ENCODE measurements at regions not wholly inside any gene's neighbourhood (a gene's known extent, or its start where the extent isn't known, plus 50 kb on each side); places are given as distances from the start of the nearest gene placed in this dataset.
"Not testable (repeated sequence)": the region's sequence is repeated elsewhere in the genome, so short reads cannot be mapped to it uniquely, and the experiment has no call there.

DNA sequence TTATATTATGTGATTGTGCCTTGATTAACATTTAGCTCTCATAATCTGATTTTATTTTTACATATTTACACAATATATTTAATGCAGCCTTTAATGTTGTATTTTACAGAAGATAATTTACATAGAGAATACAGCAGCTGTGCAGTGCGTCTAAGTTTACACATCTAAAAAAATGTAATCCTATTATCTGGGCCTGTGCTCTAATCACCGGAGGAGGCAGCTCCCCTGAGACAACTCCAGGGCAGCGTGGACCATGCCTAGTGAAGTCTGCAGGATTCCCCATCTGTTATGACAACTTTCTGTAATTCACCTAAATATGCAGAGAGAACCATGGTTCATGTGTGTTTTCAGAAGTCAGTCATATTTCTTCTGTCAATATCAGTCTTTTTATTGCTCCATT, 1149.3 kb downstream of the TMEM121 start:
- H3K4me1 ChIP-seq (ENCODE audit: control insufficient read depth, extremely low read depth, insufficient read depth, low read length); H3K79me2 ChIP-seq (ENCODE audit: control insufficient read depth, insufficient read depth, low read length); H3K9me1 ChIP-seq (replicated peaks; ENCODE audit: control insufficient read depth, extremely low read depth, insufficient read depth, low read length); H3K9ac ChIP-seq (replicated peaks; ENCODE audit: extremely low read depth, insufficient read depth, low read length); H3K4me2 ChIP-seq (ENCODE audit: insufficient read depth, low read length); H2AFZ ChIP-seq (ENCODE audit: low read depth, low read length); H3K4me3 ChIP-seq (replicated peaks in 1 of 3; ENCODE audit: insufficient read depth in 1 of 3, low read depth in 1 of 3, low read length in 3 of 3); BruUV-seq (replicated peaks); H3K9me3 ChIP-seq (replicated peaks; ENCODE audit: control insufficient read depth, insufficient read depth, low read length); POLR2A ChIA-PET; H3K36me3 ChIP-seq (ENCODE audit: control insufficient read depth in 2 of 2, extremely low read depth in 1 of 2, insufficient read depth in 2 of 2, low read length in 2 of 2); CTCF ChIA-PET; intact Hi-C loops (cut with micrococcal nuclease); H4K20me1 ChIP-seq (replicated peaks; ENCODE audit: control insufficient read depth, extremely low read depth, insufficient read depth, low read length); dilution Hi-C loops (cut with MboI; ENCODE audit: extremely low pct_ligation_motif_present, low sequenced_read_pairs); H3K27ac ChIP-seq (ENCODE audit: insufficient read depth, low read depth, low read length); DNase-seq (ENCODE audit: low read depth, low spot score); H3K27me3 ChIP-seq (ENCODE audit: control insufficient read depth in 2 of 2, insufficient read depth in 2 of 2, low read length in 2 of 2); FAIRE-seq: not testable (repeated sequence)

DNA sequence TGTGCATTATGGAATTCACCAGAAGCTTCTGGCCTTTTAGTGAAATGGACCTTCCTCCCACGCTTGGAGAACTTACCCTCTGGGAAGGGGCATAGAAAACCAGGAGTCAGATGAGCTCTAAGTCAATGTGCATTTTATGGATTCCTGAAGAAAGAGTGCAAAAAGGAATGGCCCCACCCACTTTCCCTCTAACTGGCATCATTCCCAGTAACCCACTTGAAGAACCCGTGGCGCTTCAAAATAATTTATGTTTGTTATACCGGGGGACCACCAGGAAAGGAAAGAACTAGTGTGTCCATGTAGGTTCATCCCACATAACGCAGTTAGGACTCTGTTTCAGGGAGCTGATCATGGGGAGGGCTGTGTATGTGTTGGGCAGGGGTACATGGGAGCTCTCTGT, 1153.4 kb downstream of the TMEM121 start:
- BruUV-seq (replicated peaks), result no TSS peak
- Histone ChIP-seq H3K27ac (ENCODE audit: insufficient read depth, low read depth, low read length) (no peak overlapping the region), H2AFZ (ENCODE audit: low read depth, low read length) (no peak overlapping the region), H3K4me3 (replicated peaks in 1 of 3; ENCODE audit: insufficient read depth in 1 of 3, low read depth in 1 of 3, low read length in 3 of 3) (no peak overlapping the region), H4K20me1 (replicated peaks; ENCODE audit: control insufficient read depth, extremely low read depth, insufficient read depth, low read length) (no peaks in the 10 kb centered on the region), H3K4me2 (ENCODE audit: insufficient read depth, low read length) (no peak overlapping the region), H3K27me3 (ENCODE audit: control insufficient read depth in 2 of 2, insufficient read depth in 2 of 2, low read length in 2 of 2) (no peaks in the 10 kb centered on the region), H3K9me3 (replicated peaks; ENCODE audit: control insufficient read depth, insufficient read depth, low read length) (no peaks in the 10 kb centered on the region), H3K9ac (replicated peaks; ENCODE audit: extremely low read depth, insufficient read depth, low read length) (no peak overlapping the region), H3K79me2 (ENCODE audit: control insufficient read depth, insufficient read depth, low read length) (no peaks in the 10 kb centered on the region), H3K4me1 (ENCODE audit: control insufficient read depth, extremely low read depth, insufficient read depth, low read length) (no peaks in the 10 kb centered on the region), H3K9me1 (replicated peaks; ENCODE audit: control insufficient read depth, extremely low read depth, insufficient read depth, low read length) (no peaks in the 10 kb centered on the region), H3K36me3 (ENCODE audit: control insufficient read depth in 2 of 2, extremely low read depth in 1 of 2, insufficient read depth in 2 of 2, low read length in 2 of 2) (no peaks in the 10 kb centered on the region)
- DNase-seq (ENCODE audit: low read depth, low spot score), result no peak
- no peak for FAIRE-seq
- CTCF ChIA-PET, result no interaction called here
- dilution Hi-C loops (cut with MboI; ENCODE audit: extremely low pct_ligation_motif_present, low sequenced_read_pairs), result no loop called here
- intact Hi-C loops (cut with micrococcal nuclease), result no loop called here
- TF ChIP-seq, protein P1, sequence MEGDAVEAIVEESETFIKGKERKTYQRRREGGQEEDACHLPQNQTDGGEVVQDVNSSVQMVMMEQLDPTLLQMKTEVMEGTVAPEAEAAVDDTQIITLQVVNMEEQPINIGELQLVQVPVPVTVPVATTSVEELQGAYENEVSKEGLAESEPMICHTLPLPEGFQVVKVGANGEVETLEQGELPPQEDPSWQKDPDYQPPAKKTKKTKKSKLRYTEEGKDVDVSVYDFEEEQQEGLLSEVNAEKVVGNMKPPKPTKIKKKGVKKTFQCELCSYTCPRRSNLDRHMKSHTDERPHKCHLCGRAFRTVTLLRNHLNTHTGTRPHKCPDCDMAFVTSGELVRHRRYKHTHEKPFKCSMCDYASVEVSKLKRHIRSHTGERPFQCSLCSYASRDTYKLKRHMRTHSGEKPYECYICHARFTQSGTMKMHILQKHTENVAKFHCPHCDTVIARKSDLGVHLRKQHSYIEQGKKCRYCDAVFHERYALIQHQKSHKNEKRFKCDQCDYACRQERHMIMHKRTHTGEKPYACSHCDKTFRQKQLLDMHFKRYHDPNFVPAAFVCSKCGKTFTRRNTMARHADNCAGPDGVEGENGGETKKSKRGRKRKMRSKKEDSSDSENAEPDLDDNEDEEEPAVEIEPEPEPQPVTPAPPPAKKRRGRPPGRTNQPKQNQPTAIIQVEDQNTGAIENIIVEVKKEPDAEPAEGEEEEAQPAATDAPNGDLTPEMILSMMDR (IDR thresholded peaks at IDR 0.05; ENCODE audit: extremely low read depth in 1 of 2, insufficient read depth in 1 of 2, low read depth in 1 of 2, low read length in 2 of 2), result no peak
- no peak for TF ChIP-seq POLR2A (IDR thresholded peaks at IDR 0.05; ENCODE audit: low read depth, low read length)
- TF ChIP-seq JUN (IDR thresholded peaks at IDR 0.05; ENCODE audit: borderline replicate concordance, insufficient read depth, insufficient read length, low read depth), result no peak
- no peak for TF ChIP-seq POLR2AphosphoS5 (IDR thresholded peaks at IDR 0.05; ENCODE audit: insufficient read depth, low read depth, low read length)
- no peak for TF ChIP-seq EZH2 (IDR thresholded peaks at IDR 0.05; ENCODE audit: borderline replicate concordance, low read depth, low read length, severe bottlenecking)
- TF ChIP-seq GATA2 (IDR thresholded peaks at IDR 0.05; ENCODE audit: insufficient read depth, insufficient read length, low read depth, low read length), result no peak
- no peak for TF ChIP-seq FOS (IDR thresholded peaks at IDR 0.05; ENCODE audit: borderline replicate concordance, insufficient read depth, low read length)
- TF ChIP-seq, protein P2, sequence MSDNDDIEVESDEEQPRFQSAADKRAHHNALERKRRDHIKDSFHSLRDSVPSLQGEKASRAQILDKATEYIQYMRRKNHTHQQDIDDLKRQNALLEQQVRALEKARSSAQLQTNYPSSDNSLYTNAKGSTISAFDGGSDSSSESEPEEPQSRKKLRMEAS (IDR thresholded peaks at IDR 0.05; ENCODE audit: insufficient read depth, insufficient read length), result no peak
- TF ChIP-seq MYC (IDR thresholded peaks at IDR 0.05; ENCODE audit: low read depth, low read length), result no peak
- POLR2A ChIA-PET, result no interaction called here

All from endothelial cell of umbilical vein (primary cell).